Germinal center (tissue), 1 donor: ENCODE measurements at regions not wholly inside any gene's neighbourhood (a gene's known extent, or its start where the extent isn't known, plus 50 kb on each side); places are given as distances from the start of the nearest gene placed in this dataset.
"Not testable (repeated sequence)": the region's sequence is repeated elsewhere in the genome, so short reads cannot be mapped to it uniquely, and the experiment has no call there.

ENCODE experiments used
- DNase-seq: peaks from one replicate; pipeline ENCODE4 v3.0.0; 2012; ENCODE audit warnings: mixed read lengths, low spot score

DNA sequence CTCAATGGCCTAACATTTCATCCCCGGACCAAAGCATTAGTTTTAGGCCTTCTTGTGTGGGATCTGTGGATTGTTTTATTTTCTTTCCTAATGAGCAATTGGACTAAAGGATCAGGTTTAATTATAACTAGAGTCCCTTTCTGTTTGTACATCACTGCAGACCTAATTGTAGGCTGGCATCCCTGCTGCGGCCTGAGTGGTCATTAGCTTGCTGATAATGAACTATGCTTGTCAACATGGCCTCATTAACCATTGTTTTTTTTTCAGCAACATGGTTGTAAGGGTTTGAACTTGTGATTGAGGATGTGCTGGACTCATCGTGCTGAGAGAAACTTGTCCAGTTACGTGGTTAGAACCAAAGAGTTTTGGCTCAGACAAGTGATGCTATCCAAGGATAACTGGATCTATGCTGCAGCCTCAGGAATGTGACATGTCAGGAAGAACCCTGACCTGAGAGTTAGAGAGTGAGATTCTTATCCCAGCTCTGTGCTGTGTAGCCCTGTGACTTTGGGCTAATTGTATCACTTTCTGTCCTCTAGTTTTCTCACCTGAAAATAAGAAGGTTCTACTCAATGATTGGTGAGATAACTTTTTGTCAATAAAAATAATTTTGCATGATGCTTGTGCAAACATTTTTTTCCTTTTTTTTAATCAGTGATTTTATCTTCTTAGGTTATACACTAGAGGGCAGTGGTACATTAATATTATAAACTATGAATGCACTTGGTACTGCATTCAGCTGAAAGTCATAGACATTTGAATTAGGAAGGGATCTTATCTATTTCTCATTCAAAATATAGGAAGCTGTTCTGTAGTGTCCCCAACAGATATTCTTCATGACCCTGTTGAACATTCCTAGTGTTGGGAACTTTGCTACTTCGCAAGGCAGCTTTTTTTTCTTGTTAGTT lies 140.9 kb downstream of the RNF144B start:
- DNase-seq: no peak

DNA sequence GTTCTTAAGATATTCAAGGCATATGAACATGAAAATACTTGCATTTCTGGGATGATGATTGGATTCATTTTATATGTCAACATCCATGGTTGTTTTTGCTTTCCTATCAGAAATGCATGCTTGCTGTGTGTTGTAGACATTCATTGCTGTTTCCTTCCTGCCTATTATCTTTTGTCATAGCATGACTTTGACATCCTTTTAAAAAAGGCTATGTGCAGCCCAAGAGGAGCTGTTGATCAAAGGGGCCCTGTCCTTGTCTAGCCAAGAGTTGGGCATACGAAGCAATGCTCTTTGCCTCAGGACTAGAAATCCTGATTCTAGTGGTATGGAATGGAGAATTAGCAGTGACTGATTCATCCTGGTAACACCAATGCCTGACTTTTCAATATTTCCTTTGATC lies 143.1 kb downstream of the RNF144B start:
- no peak for DNase-seq

DNA sequence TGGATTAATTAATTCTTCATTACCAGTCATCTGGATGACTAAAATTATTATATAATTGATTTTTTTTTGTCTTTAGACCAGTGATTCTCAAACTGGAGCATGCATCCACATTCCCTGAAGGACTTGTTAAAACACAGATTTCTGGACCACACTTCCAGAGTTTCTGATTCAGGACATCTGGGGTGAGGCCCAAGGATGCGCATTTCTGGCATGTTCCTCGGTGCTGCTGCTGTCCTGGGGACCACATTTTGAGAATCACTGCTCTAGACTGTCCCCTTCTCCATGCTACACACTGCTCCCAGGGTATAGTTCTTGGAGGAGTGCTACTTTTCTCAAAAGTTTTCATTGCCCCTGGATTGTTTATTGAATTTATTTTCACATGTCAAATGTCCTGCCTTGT lies 145.0 kb downstream of the RNF144B start:
- no peak for DNase-seq

DNA sequence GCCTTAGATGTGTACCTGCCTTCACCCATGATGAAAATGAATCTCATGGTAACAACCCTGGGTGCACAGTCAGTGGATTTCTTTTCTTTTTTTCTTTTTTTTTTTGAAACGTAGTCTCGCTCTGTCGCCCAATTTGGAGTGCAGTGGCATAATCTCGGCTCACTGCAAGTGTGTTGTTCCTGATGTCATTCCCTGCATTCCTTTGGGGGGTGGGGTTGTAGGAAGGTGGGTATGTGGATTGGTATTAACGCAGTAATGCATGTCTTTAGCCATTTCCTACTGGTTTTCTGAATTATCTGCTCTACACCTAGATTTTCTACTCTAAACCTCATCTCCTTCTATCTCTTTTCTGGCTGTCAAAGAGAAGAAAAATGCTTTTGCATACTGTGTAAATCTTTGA lies 146.6 kb downstream of the RNF144B start:
- DNase-seq: no peak

DNA sequence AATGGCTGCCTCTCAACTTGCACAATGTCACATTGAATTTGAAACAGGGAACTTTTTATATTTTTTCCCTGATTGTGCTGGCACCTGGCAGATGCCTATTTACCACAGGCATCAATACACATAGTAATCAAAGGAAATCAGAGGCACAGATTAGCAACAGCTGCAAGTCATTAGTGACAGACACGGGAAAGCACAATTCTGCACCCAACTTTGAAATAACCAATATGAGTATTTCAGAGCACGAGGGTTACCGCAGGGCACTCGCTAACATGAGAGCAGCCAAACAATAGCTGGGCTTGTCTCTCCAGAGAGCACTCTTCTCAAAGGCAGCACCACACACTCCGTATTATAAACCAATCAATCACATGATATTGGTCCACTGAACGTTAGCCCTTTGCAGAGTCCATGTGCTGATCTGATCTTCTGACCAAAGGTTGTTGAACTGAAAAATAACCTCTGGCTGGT lies 149.5 kb downstream of the RNF144B start:
- DNase-seq: no peak

DNA sequence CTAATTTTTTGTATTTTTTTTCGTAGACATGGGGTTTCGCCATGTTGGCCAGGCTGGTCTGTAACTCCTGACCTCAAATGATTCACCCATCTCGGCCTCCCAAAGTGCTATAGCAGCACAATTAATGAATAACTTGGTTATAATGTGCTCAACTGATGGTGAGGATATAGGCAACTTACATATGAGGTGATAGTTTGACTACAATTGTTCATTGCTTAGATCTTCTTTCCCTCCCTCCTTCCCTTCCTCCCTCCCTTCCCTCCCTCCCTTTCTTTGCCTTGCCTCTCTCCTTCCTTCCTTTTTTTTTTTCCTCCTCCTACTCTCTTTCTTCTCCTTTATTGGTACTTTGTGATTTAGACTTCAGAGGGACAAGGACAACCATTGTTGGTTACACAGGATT lies 151.2 kb downstream of the RNF144B start:
- no peak for DNase-seq

DNA sequence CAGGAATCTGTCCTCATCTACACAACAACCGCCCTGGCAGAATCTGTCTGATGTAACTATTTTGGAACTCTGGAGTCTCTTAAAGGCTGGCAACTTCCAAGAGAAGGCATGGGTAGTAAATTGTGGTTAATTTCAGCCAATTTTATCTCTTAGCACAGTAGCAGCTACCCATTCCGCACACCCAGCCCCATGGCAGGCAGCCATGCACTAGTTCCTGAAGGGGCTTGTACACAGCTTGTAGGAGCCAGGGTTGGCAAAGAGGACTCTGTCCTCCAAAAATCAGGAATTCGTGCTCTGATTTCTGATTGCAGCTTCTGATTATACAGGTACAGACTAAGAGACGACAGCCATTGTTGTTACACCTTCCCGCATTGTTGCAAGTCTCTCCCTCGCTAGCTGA lies 155.9 kb downstream of the RNF144B start:
- DNase-seq: no peak

DNA sequence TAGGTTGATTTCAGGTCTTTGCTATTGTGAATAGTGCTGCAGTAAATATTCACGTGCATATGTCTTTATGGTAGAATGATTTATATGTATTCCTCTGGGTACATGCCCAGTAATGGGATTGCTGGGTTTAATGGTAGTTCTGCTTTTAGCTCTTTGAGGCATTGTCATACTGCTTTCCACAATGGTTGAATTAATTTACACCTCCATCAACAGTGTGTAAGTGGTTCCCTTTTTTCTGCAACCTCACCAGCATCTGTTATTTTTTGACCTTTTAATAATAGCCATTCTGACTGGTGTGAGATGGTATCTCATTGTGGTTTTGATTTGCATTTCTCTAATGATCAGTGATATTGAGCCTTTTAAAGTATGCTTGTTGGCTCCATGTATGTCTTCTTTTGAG lies 158.0 kb downstream of the RNF144B start:
- not testable (repeated sequence) for DNase-seq

DNA sequence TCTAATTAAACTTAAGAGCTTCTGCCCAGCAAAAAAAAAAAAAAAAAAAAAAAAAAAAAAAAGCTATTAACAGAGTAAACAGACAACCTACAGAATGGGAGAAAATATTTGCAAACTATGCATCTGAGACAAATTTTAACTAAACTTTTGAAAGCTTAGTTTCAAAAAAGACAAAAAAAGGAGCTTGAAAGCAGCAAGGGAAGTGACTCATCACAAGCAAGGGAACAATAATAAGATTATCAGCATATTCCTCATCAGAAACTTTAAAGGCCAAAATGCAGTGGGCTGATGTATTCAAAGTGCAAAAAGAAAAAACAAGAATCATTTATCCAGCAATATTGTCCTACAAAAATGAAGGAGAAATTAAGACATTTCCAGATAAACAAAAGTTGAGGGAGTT lies 158.6 kb downstream of the RNF144B start:
- no peak for DNase-seq

DNA sequence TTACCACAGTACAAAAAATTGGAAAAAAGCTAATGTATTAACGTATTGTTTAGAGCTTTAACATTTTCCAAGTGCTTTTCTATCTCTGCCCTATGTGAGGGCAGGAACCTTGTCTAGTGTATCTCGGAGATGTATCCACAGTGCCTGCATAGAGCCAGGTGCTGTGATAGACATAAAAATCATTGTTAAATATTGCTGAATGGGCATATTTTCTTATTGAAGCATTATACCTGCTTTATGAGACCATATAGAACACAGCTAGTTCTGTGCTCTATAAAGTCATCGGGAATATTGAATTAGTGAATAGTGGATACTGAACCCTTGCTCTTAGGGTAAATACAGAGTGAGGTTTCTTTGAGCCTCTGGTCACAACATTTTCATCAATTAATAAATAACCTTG lies 163.0 kb downstream of the RNF144B start:
- no peak for DNase-seq

DNA sequence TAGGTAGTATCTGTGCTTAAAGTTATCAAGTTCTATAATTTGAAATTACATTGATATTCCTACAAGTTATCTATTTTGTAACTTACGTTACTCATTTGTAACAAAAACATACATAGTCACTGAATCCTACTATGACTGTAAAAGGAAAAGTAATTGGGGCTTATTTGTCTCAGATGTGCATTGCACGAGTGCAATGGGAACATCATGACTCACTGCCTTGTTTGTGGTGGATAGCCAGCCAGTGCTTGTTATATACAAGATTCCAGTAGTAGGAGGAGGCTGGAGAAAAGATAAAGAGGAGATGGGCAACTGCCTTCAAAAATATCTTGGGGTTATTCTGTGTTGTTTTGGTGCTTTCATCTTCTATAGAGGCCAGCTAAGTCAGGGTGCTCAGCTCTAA lies 164.1 kb downstream of the RNF144B start:
- DNase-seq: no peak

DNA sequence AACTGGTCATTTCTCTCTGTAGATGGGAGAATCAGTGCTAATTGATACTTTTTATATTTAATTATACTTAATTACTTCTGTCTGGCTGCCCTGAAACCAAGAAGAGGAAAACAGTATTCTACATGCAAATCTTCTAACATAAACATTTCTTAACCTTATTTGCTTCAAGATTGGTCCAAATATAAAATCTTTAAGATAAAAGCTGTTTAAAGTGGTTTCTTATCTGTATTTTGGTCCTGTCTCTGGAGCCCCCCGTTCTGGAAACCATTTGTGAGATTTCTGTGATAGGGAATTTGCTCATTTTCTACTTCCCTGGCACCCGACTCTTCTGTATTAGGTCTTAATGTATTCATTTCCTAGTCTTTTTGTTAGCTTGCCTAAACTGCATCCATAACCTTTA lies 168.6 kb downstream of the RNF144B start:
- no peak for DNase-seq

DNA sequence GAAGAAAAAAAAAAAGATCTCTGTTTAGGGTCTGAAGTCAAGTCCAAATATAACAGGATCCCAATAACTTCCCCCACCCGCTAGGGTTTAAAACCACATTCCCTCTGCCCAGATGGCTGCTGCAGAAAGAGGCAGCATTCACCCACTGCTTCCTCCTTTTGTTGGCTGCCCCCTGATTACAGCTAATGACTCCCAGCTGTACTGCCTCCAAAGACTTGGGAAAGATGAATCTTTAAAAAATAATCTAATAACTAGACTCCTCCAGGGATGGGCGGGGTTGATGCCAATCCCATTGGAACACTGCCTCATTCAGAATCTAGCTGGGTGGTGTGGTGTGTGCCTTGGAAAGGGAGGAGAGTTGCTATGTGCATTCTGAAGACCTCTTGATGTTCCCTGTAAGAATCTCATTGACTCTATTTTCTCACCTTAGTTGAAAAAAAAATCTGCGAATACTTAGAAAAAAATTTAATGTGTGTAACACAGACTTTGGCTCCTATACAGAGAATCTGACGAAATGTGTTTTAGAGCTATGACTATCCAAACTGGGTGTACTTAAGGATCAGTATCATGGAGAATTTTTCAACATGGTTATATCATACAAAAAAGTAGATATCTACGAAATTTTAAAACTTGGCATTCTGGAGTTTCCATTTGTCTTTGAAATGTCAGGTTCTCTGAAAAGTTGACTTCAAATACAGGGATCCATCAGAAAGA lies 174.0 kb downstream of the RNF144B start:
- no peak for DNase-seq

DNA sequence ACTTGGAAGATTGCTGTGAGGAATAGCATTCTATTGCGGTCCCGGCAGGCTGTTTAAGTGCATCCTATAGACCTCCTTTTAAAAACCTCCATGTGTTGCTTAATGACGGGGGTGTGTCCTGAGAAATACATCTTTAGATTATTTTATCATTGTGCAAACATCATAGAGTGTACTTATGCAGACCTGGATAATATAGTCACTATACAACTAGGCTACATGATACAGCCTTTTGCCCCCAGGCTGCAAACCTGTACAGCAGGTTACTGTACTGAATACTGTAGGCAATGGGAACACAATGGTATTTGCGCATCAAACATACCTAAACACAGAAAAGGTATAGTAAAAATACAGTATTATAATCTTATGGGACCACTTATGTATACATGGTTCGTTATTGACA lies 175.6 kb downstream of the RNF144B start:
- DNase-seq: no peak

DNA sequence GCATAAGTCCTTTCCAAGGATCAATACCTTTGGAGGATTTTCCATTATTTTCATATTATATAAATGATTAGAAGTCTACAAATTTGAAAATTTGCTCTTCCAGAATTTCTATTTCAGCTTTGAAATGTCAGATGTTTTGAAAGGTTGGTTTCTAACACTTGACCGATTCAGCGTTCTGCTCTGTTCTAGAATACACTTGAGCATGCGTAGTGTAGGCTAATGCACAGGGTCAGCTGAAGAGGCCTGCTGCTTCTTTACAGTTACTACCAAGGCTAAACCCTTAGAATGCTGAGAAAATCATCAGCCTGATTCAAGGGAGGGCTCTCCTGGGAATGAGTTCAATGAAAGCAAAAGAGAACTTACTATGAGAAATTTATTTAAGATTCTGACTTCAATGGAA lies 177.6 kb downstream of the RNF144B start:
- DNase-seq: no peak

DNA sequence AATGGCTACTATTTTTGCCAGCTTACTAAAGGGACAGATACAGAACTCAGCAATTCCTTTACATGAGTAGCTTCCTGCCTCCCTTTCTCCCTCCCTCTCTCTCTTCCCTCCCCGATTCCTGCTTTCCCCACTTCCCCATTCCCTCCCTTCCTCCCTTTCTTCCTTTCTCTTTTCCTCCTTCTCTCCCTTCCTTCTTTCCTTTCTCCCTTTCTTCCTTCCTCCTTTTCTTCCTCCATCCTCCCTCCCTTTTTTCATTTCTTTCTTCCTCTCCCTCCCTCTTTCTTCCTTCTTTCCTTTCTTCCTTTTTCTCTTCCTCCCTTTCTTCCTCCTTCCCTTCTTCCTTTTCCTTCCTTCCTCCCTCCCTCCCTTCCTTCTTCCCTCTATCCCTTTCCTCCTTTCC lies 178.1 kb downstream of the RNF144B start:
- no peak for DNase-seq

DNA sequence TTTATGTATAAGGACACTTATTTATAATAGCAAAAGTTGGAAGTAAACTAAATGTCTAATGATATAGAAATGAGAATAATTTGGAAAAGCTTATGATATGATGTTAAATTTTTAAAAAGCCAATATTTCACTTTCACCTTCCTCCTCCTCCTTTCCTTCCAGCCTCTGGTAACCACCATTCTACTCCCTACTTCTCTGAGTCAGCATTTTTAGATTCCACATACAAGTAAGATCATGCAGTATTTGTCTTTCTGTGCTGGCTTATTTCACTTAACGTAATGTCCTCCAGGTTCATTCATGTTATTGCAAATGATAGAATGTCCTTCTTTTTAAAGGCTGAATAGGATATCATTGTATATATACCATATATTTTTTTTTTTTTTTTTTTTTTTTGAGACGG lies 180.2 kb downstream of the RNF144B start:
- no peak for DNase-seq

DNA sequence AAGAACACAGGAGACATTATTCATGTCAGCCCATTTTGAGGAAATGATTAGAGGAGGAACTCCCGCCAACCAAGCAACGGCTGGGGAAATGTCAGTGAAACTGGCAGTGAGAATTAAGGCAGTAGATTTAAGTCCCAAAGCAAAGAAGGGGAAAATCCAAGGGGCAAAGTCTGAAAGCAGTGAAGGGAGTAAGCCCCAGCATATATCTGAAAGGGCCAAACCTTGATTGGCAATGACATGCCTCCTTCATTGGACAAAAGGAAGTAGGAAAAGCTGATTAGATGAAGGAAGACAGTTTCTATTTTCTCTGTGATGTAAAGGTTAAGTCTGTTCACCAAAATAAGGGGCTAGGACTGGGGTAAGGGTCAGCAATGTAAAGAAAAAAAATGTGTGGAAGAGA lies 190.3 kb downstream of the RNF144B start:
- no peak for DNase-seq

DNA sequence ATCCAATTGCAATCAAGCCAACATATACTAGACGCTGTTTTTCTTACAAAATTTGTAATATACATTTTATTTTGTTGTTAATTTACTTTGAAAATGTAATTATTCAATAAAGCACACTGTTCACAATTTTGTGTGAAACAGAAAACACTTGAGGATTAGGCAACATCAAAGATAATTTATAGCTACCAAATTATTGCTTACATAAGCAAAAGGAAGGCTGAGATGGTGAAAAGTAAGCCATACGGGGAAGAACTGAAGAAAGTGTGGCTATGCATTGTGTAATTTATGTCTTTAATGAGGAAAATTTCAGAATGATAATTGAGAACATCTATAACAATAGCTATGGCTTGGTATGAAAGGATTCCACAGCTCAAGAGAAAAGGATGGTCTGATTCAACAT lies 192.0 kb downstream of the RNF144B start:
- no peak for DNase-seq

DNA sequence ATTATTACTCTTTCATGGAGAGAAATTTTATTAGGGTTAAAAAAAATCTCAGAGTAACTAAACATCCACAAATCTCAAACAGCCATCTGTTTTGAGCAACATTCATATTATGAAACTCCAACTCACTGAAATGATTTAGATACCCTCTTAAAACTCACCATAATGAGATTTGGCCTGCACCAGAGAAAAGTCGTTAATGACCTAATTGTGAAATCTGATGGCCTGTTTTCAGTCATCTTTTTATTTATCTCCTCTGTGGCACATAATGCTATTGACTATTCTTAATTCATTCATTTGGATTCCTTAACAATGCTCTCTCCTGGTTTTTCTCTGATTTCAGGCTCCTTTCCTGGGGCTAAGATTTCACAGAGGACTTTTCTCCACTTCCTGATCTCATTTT lies 192.7 kb downstream of the RNF144B start:
- no peak for DNase-seq

DNA sequence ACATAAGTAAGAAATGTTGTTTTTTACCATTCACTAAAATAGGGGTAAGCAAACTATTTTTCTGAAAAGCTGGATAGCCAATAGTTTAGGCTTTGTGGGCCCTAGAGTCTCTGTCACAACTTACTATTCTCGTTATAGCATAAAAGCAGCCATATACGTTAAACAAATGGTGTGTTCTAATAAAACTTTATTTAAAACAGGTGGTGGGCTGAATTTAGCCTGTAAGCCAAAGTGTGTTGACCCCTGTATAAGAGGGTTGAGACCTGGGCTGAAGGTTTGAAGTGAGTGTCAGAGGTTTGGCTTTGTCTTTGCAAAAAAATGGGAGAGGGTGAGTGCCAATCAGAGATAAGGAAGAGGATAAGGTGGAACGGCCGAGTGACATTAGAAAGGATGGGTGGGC lies 197.2 kb downstream of the RNF144B start:
- no peak for DNase-seq

DNA sequence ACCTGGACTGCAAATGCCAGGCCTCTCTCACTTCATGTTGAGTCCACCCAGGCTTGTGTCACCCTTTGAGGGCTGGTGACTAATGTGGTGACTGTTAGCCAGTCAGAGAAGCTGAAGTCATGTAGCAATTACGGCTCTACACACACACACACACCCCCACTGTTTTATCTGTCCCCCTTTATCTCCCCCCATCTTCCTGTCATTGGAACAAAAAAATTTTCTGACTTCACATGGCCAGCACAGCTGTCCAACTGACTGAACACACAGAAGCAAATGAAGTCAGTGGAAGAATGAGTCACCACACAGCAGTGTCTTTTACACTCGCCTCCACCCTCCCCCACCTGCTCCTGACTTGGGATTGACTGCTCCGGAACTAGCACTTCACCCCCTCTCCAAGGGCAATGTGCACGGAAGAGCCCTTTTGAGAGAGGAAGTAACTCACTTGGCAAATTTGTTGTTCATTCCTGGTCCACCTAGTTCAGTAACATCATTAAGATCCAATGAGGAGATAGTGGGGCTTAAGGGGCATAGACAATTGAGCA lies 198.0 kb downstream of the RNF144B start:
- no peak for DNase-seq

DNA sequence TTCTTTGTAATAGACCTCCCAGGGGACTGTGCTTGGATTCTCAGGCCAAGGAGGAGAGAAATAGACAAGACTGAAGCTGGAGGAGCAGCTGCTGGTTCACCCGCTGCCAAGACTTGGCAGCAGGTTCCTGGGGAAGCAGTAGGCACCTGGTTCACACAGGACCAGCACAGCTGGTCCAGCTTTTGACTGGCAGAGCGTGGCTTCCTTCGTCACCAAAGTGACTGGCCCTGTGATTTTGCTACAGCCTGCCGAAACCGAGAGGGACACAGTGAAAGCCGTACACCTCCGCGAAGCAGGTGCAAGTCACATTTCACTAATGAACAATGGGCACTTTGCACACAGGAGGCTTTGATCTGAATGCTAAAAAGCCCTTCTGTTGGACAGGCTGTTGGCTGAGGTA lies 199.0 kb downstream of the RNF144B start:
- no peak for DNase-seq
